Neural cell (in vitro differentiated cells): ENCODE measurements at regions not wholly inside any gene's neighbourhood (a gene's known extent, or its start where the extent isn't known, plus 50 kb on each side); places are given as distances from the start of the nearest gene placed in this dataset.

Experiments
- small RNA-seq, 3 experiments: library from RNA; depleted of rRNA; stranded (forward); fragments of <200 nt; gene quantifications; one replicate each; pipeline ENCODE3, GENCODE V24; 2012

Small RNA genes lying in the stretch of these regions (small RNA-seq; reads per million reads assigned to genes)
- gene AC011456.1 (0 reads per million in 3 experiments), gene RNA5SP471 (0 reads per million in 3 experiments), gene RNA5SP472 (0 reads per million in 3 experiments), gene RNU6-967P (0 reads per million in 3 experiments)
